Spleen (tissue), 11 donors: ENCODE measurements at regions not wholly inside any gene's neighbourhood (a gene's known extent, or its start where the extent isn't known, plus 50 kb on each side); places are given as distances from the start of the nearest gene placed in this dataset.

Experiments used
- DNase-seq: peaks from one replicate; pipeline ENCODE4 v3.0.0-alpha.2; 2020
- H3K27ac ChIP-seq, 8 donors: fragments of 200-600 bp; sonication (generic) in 7 of 8; 1 replicate in 4 of 8; 2 replicates in 4 of 8; pipeline versions ENCODE4 v1.5.0 to v1.8.0; 2016 to 2021; ENCODE audit warnings: inconsistent platforms in 4 of 8, mild to moderate bottlenecking in 4 of 8, moderate library complexity in 1 of 8
- H3K27me3 ChIP-seq, 7 donors: fragments of 200-600 bp; sonication (generic) in 6 of 7; replicated peaks in 1 of 7; 1 replicate in 4 of 7; 2 replicates in 3 of 7; pipeline versions ENCODE4 v1.5.0 to v1.8.0; 2016 to 2021; ENCODE audit warnings: inconsistent platforms in 3 of 7, mild to moderate bottlenecking in 1 of 7
- H3K36me3 ChIP-seq, 6 donors: fragments of 200-600 bp; sonication (generic) in 5 of 6; 1 replicate in 4 of 6; 2 replicates in 2 of 6; pipeline versions ENCODE4 v1.5.0 to v1.8.0; 2016 to 2021; ENCODE audit warnings: inconsistent platforms in 2 of 6
- H3K4me1 ChIP-seq, 6 donors: fragments of 200-600 bp; sonication (generic) in 5 of 6; 1 replicate in 3 of 6; 2 replicates in 3 of 6; pipeline versions ENCODE4 v1.5.0 to v1.8.0; 2016 to 2021; ENCODE audit warnings: inconsistent platforms in 3 of 6
- H3K4me3 ChIP-seq, 8 donors: fragments of 200-600 bp; sonication (generic) in 7 of 8; 1 replicate in 4 of 8; 2 replicates in 4 of 8; pipeline versions ENCODE4 v1.5.0 to v1.8.0; 2016 to 2021; ENCODE audit warnings: inconsistent platforms in 4 of 8, mild to moderate bottlenecking in 4 of 8, moderate library complexity in 2 of 8
- H3K9me3 ChIP-seq, 8 donors: fragments of 200-600 bp; sonication (generic) in 7 of 8; 1 replicate in 4 of 8; 2 replicates in 4 of 8; pipeline versions ENCODE4 v1.5.0 to v1.8.0; 2016 to 2021; ENCODE audit warnings: inconsistent platforms in 4 of 8
- POLR2A ChIP-seq, 3 donors: fragments of 450-650 bp; IDR thresholded peaks; one replicate each; pipeline ENCODE4 v1.5.1; 2017; ENCODE audit warnings: antibody characterized with exemption in 3 of 3, mild to moderate bottlenecking in 1 of 3
- POLR2AphosphoS5 ChIP-seq, 3 donors: sonication (generic); formaldehyde crosslinking; IDR thresholded peaks; one replicate each; pipeline ENCODE4 v1.5.1; 2017; ENCODE audit warnings: antibody characterized with exemption in 3 of 3
- WGBS, 5 donors: extraction: QIAGEN DNeasy Blood & Tissue Kit in 3 of 5; methylation state at CpG; one replicate each; pipeline versions ENCODE4 v1.1.5 to v1.1.7; 2013 to 2018; 5-methylcytosine and 5-hydroxymethylcytosine counted together
- intact Hi-C: fragments of 100-400 bp; cut with DNase I; formaldehyde crosslinking; loops from one replicate; pipeline ENCODE4 v1.15.0; 2023; ENCODE audit warnings: low total_unique reads
- TF ChIP-seq, protein P1 (sequence below), 11 experiments: fragments of 200-600 bp in 7 of 11; fragments of 450-650 bp in 4 of 11; sonication (generic) in 4 of 11; IDR thresholded peaks in 8 of 11; conservative IDR thresholded peaks in 3 of 11; 1 replicate in 7 of 11; 2 replicates in 4 of 11; pipeline versions ENCODE4 v1.4.0 to v1.8.0; 2016 to 2021; ENCODE audit warnings: antibody characterized with exemption in 11 of 11, inconsistent platforms in 4 of 11, mild to moderate bottlenecking in 1 of 11
- donor health status: healthy with polysubstance abuse.
- donor health status: DM: no; HTN: no; CAD: no; lungs with moderate emphysema.
- donor health status: DM: no; HTN: no; CAD: no.
- donor health status: Bipolar disorder and iron deficiency.
- donor health status: healthy.
- donor health status: DM: no; HTN: no; CAD: no.
- donor health status: DM: yes; HTN: yes; CAD: no.

- H3K4me3 ChIP-seq = no peak overlapping the region
- H3K27me3 ChIP-seq = peaks cover 0 to 12% (median 0%) of the 10 kb centered on the region in 7 donors
- no peaks in the 10 kb centered on the region for H3K9me3 ChIP-seq
- H3K27ac ChIP-seq = no peak overlapping the region
- intact Hi-C loops = no loop called here
- TF ChIP-seq, protein P1, sequence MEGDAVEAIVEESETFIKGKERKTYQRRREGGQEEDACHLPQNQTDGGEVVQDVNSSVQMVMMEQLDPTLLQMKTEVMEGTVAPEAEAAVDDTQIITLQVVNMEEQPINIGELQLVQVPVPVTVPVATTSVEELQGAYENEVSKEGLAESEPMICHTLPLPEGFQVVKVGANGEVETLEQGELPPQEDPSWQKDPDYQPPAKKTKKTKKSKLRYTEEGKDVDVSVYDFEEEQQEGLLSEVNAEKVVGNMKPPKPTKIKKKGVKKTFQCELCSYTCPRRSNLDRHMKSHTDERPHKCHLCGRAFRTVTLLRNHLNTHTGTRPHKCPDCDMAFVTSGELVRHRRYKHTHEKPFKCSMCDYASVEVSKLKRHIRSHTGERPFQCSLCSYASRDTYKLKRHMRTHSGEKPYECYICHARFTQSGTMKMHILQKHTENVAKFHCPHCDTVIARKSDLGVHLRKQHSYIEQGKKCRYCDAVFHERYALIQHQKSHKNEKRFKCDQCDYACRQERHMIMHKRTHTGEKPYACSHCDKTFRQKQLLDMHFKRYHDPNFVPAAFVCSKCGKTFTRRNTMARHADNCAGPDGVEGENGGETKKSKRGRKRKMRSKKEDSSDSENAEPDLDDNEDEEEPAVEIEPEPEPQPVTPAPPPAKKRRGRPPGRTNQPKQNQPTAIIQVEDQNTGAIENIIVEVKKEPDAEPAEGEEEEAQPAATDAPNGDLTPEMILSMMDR (IDR thresholded peaks at IDR 0.05 in 8 of 11, conservative IDR thresholded peaks at IDR 0.05 in 3 of 11) = no peak
- TF ChIP-seq POLR2AphosphoS5 (IDR thresholded peaks at IDR 0.05) (no peak), POLR2A (IDR thresholded peaks at IDR 0.05) (no peak)
- no peak for DNase-seq
- H3K36me3 ChIP-seq = no peaks in the 10 kb centered on the region
- H3K4me1 ChIP-seq = no peaks in the 10 kb centered on the region
- 88 to 97% (median 93%) methylated on average over 3 of the region's 3 CpGs for WGBS, 5 donors
Observed at GRCh38 chr3:102660653-102661052, 225.8 kb downstream of the ZPLD1 start.

- intact Hi-C loops = no loop called here
- Histone ChIP-seq H3K36me3 (no peaks in the 10 kb centered on the region), H3K9me3 (no peaks in the 10 kb centered on the region), H3K4me3 (no peak overlapping the region), H3K27ac (no peak overlapping the region), H3K27me3 (peaks cover 0 to 12% (median 0%) of the 10 kb centered on the region in 7 donors), H3K4me1 (no peaks in the 10 kb centered on the region)
- TF ChIP-seq, protein P1 (IDR thresholded peaks at IDR 0.05 in 8 of 11, conservative IDR thresholded peaks at IDR 0.05 in 3 of 11) = no peak
- TF ChIP-seq POLR2AphosphoS5 (IDR thresholded peaks at IDR 0.05) (no peak), POLR2A (IDR thresholded peaks at IDR 0.05) (no peak)
- DNase-seq = no peak
- 78 to 89% (median 83%) methylated on average over 5 of the region's 5 CpGs for WGBS, 5 donors
Observed at GRCh38 chr3:102661707-102662497, 227.1 kb downstream of the ZPLD1 start.

DNA sequence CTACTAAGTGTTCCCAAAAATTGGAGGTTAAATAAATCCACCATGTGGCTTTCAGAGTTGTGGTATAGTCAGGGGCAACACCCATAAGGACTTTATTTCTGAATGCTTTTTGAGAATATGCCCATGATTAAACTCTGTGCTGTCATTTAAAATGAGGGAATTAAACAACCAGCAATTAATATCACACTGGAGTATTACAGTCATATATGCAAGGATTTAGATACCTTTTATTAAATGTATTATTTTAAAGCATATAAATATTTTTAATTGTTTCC is 227.6 kb downstream of the ZPLD1 start:
- DNase-seq = no peak
- intact Hi-C loops = no loop called here
- Histone ChIP-seq H3K4me1 (no peaks in the 10 kb centered on the region), H3K36me3 (no peaks in the 10 kb centered on the region), H3K27ac (no peak overlapping the region), H3K4me3 (no peak overlapping the region), H3K9me3 (no peaks in the 10 kb centered on the region), H3K27me3 (peaks cover 0 to 12% (median 0%) of the 10 kb centered on the region in 7 donors)
- TF ChIP-seq, protein P1 (IDR thresholded peaks at IDR 0.05 in 8 of 11, conservative IDR thresholded peaks at IDR 0.05 in 3 of 11) = no peak
- no peak for TF ChIP-seq POLR2A (IDR thresholded peaks at IDR 0.05)

GRCh38 chr3:102664126-102664525 is 229.3 kb downstream of the ZPLD1 start:
- no peaks in the 10 kb centered on the region for H3K36me3 ChIP-seq
- no peak for TF ChIP-seq POLR2A (IDR thresholded peaks at IDR 0.05)
- TF ChIP-seq, protein P1 (IDR thresholded peaks at IDR 0.05 in 8 of 11, conservative IDR thresholded peaks at IDR 0.05 in 3 of 11) = no peak
- no peak for TF ChIP-seq POLR2AphosphoS5 (IDR thresholded peaks at IDR 0.05)
- 86 to 98% (median 91%) methylated on average over 4 to 6 of the region's 6 CpGs for WGBS, 5 donors
- H3K27me3 ChIP-seq = peaks cover 0 to 17% (median 0%) of the 10 kb centered on the region in 7 donors
- intact Hi-C loops = no loop called here
- no peak overlapping the region for H3K27ac ChIP-seq
- no peak overlapping the region for H3K4me3 ChIP-seq
- H3K9me3 ChIP-seq = no peaks in the 10 kb centered on the region
- H3K4me1 ChIP-seq = no peaks in the 10 kb centered on the region
- DNase-seq = no peak
